NK-92 (cell line): ENCODE measurements at regions not wholly inside any gene's neighbourhood (a gene's known extent, or its start where the extent isn't known, plus 50 kb on each side); places are given as distances from the start of the nearest gene placed in this dataset.

Experiments
- DNase-seq: peaks from one replicate; lab custom pipeline; 2025; ENCODE audit not compliant: unreplicated experiment; lab: John Stamatoyannopoulos, UW

DNA sequence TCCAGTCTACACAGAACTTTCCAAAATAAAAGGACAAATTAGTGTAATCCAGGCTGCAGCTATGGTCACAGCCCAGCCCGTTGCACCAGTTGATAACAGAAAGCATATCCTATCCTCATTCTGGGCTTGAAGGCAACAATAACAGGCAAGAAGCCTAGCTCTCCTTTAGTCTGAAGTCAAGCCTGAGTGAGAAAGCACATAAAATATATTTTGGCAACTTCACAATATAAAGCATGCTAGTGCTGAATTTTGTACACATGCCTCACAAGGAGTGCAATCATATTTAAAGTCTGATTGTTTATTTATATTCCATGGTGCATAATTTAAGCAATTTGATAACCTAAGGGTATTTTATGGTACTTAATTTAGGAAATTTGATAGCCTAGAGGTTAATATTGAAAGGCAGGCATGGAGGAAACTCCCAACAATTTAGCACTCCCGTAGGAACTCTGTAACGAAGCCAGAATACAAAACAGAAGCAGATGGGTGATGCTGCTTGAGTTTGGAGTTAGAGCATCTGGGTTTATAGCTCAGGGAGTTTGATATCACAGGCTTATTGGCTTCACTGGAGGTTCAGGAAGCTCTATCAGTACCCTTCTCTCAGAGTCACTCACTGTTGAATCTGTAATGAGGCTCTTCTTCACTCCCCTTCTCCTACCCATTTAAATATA, 1199.1 kb upstream of the GYPC start:
- DNase-seq = no peak

DNA sequence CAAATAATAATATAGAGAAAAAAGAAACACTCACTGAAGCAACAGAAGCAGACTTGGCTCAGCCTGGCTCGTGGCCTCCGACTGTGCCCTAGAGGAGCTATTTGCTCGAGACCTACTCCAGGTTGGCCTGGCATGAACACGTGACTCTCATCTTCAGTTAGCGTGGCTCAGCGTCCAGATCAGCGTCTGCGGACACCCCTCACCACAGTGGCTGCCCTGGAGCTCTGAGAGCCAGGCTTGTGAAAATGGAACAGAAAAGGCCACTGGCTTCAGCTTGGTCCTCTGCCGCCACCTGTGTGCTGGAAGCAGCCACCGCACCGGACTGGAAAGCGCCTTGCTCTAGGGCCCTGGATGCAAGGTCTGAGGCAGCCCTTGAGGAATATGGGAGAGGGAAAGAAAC, 1184.0 kb upstream of the GYPC start:
- DNase-seq = no peak

DNA sequence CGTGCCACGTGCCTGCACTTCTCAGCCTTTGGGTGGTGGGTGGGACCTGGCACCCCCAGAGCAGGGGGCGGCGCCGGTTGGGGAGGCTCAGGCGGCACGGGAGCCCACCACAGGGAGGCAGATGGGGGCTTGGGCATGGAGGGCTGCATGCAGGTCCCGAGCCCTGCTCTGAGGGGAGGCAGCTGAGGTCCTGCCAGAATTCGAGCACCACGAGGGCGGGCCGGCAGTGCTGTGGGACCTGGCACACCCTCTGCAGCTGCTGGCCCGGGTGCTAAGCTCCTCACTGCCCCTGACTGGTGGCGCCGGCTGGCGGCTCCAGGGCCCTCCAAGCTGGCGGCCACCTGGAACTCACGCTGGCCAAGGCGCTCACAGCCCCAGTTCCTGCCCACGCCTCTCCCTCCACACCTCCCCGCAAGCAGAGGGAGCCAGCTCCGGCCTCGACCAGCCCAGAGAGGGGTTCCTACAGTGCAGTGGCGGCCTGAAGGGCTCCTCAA, 1176.8 kb upstream of the GYPC start:
- no peak for DNase-seq

DNA sequence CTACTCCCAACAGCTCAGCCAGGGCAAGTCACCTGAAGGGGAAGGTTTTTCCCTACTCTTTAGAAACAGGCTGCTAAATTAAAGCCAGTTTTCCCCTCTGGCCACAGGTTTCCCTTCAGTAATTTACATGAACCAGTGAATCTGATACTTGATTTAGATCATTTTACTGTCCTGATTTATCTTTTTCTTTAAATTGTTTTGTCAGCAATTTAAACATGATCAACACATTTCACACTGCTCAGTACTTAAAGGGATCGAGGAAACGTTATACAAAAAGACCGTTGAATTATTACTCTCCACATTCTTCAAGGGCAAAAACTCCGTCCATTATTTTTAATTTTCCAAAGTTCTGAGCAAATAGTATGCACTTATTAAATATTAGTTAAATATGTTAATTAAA, 1165.7 kb upstream of the GYPC start:
- DNase-seq = no peak

DNA sequence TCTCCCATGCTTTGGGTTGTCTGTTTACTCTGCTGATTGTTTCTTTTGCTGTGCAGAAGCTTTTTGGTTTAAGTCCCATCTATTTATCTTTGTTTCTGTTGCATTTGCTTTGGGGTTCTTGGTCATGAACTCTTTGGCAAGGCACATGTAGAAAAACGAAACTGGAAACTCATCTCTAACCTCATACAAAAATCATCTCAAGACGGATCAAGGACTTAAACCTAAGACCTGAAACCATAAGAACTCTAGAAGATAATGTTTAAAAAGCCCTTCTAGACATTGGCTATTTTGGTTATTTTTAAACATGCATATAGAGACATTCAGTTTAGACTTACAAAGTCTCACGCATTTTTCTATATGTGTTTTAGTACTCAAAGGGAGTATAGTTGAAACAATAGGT, 1164.3 kb upstream of the GYPC start:
- no peak for DNase-seq

DNA sequence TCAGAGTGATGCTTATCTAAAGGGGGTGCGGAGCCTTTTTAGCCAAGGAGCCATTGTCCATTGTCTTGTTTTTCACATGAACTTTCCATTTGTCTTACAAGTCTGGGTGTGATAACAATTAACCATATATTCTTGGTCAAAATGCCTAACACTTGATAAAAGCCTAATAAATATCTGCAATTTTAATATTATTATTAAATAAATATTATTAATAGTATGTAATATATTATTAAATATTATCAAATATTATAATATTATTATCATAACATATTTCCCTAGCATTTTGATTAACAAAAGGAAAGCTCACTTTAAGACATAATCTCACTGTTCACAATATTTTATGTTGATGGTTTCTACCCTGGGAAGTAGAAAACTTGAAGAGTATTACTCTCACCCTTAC, 1143.6 kb upstream of the GYPC start:
- DNase-seq = no peak

DNA sequence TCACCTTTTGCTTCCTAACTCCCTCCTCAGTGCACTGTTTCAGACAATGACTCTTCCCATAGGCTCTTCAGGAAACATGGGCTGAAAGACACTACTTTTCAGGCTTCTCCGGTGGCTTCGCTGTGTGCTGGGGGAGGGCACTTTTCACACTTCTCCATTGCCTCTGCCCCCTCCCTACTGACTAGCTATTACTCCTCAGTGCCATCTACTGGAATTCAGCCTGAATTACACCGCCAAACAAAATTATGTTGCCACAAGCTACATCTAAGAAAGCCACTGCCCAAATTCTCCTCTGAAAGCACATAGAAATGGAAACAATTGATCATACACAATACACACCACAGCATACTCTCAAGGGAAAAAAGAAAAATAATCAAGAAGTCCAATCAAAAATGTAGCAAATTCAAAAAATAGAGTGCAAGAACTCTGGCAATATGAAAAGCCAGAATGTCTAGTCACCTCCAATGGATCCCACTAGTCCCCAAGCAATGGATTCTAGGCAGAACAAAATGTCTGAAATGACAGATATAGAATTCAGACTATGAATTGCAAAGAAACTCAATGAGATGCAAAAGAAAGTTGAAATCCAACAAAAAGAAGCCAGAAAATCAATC, 1139.4 kb upstream of the GYPC start:
- no peak for DNase-seq

DNA sequence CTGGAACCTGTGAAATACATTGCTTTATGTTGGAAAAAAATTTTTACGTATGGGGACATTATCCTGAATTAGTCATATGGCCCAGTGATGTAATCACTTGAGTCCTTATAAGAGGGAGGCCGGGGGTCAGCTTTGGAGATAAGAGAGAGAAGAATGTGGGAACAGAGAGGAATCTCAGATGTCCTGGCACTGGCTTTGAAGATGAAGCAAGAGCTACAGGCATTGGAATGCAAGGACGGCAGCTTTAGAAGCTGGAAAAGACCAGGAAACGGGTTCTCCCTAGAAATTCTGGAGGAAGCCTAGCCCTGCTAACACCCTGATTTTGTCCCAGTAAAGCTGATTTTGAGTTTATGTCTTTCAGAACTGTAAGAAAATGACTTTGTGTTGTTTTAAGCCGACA, 1129.9 kb upstream of the GYPC start:
- DNase-seq = no peak

DNA sequence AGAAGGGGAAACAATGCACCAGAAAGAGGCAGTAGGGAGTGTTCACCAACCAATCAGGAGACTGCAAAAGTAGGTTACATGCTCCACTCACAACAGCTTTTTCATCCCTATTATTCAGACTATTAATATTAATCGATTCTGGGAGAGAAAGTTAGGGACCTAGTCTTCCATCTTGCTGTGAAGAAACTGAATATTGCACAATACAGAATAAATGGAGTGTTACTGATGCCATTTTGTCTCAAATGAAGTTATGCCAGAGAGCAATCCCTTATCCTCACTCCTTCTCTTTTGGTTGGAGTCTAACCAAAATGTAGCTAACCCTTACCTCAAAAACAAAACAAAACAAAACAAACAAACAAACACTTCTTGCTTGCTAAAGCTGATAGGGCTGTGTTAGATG, 1120.9 kb upstream of the GYPC start:
- no peak for DNase-seq

DNA sequence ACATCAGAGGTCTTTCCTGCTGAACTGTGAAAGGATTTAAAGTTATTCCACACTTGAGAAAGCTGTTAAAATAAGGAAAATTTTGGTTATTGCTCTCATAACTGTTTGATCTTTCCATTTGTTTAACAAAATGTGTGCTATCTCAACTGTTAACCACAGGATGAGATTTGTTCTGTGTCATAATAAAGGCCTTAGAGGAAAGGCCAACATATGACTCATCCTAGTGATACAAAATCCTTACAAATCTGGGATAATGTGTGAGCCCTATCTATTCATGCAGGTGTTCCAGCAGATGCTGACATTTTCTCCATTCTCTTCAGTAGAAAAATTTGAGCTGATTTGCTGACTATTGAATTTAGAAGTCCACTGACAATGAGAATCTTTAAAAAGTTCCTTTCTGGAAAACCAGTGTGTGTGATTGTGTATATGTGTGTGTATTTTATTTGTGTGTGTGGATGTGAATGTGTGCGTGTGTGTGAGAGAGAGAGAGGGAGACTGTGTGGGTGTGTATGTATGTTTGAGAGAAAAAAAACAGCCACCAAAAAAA, 1111.9 kb upstream of the GYPC start:
- DNase-seq = no peak

DNA sequence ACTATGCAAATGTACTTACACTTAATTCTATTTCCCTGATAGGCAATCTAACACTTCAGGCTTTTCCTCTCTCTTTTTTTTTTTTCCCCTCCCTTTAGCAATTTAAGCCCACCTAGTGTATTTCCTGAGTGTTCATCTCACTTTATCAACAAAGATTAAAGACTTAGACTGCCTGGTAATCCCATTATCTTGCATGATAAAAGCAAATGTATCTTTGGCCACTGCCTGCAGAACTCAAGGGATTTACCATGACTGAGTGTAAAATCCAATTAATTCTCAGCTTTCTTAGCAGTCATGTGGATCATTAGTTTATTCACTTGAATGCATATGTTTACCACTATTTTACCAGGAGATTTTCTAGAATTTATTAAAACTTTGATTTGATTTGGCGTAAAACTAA, 1102.2 kb upstream of the GYPC start:
- no peak for DNase-seq

DNA sequence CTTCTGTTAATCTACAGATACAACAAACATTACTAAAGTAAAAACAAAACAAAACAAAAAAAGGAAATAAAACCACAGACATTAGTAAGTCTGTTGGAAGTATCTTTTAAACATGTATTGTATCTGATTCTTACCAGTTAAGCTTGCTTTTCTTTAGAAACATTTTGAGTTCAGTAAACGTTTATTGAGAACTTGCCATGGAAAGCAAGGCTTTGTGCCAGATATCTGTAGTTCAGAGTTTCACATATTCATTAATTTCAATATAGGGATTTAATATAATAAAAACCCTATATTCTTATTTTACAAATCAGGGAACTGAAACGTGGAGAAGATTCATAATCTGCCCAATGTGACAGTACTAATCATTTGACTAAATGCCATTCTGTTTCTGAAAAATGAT, 1101.0 kb upstream of the GYPC start:
- DNase-seq = no peak

DNA sequence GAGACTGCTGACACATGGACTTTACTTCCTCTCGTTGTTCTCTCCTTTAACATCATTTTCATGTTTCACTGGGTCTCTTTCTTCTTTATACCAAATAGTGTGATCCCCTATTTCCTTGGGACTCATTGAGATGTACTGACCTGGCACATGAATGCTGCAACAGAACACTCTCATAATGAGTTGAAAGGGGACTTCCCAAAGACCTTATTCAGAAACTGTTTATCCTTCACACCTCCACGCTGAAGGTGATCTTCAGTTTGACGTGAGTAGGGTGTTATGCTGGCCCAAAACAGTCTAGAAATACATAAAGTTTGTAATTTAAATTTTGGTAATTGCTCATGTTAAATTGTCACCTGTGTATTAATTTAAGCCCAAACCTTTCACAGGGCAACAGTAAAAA, 1096.8 kb upstream of the GYPC start:
- no peak for DNase-seq

DNA sequence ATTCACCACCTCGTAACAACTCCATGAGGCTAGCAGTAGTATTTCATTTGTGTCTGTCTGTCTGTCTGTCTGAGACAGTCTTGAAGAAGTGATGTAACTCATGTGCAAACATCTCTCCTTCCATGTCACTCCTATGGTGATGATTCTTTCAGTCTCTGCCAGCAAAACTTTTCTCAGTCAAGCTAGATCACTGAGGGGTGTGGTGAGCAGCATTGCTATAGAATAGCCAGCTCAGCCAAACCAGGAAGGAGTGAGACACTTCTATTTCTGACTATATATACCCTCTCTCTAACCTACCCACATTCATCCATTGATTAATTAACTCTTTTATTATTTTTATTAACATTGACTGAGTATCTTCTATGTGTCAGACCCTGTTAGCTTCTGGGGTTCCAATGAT, 1095.1 kb upstream of the GYPC start:
- no peak for DNase-seq

DNA sequence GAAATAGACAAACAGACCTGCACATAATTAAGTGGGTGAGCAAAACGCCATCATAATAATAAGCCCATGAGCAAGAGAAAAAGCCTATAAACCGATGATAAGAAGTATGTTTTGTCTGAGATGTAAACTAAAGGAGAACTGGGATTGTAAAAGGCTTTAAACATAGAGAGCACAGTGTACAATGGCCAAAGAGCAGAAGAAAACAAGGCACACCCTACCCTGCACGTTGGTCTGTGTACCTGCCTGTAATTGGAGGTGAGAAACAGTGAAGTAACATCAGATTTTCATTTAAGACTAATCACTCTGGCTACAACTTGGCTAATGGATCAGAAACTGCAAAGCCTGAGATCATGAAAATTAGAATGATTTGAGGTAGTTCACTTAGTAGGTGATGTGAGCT, 1094.7 kb upstream of the GYPC start:
- no peak for DNase-seq

DNA sequence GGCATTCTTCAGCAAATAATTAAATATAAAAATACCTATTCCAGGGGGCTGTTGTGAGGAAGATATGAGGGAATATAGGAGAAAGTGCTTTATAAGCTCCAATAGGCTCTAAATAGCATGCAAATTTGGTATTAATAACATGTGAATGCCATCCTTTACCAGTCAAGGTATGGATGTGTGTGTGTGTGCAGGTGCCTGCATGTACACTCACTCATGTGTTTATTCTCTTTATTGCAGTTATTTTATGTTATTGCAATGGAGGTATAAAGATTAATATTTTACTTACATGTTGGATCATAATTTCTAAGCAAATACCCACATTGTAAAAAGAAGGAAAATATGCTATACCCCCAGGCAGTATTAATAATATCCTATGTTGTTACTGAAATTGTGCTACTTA, 1093.0 kb upstream of the GYPC start:
- DNase-seq = no peak

DNA sequence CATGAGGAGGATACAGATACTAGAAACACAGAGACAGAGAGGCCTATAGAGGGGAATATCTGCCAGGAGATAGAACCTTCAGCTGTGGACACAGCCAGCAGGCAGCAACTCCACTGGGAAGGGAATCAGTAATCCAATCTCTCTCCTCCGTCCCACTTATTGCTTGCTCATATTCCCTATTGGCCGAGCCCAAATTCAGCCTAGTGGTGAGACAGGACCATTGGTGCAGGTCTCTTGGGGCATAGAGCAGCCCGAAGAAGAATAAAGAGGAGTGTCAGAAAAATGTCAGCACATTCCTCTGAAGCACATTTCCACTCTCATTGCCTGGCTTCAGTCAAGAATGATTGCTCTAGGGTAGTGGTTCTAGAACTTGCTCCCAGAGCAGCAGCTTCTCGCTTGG, 1091.5 kb upstream of the GYPC start:
- no peak for DNase-seq

DNA sequence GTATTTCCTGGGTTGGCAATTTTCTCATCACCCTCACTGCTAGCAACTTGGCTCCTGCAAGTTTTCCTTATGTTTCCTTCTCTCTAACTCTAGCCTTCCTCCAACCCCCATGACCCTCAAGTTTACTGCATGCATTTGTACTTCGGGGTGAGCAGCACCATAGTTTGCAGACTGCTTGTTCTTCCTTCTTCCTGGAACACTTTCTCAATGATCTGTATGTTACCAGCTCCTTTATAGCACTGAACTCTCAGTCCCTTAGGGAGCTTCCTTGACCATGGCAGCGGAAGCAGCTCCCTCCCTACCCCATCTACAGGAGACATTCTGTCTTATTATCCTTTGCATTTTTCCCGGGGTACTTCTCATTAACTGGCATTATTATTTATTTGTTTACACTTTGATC, 1089.5 kb upstream of the GYPC start:
- no peak for DNase-seq

DNA sequence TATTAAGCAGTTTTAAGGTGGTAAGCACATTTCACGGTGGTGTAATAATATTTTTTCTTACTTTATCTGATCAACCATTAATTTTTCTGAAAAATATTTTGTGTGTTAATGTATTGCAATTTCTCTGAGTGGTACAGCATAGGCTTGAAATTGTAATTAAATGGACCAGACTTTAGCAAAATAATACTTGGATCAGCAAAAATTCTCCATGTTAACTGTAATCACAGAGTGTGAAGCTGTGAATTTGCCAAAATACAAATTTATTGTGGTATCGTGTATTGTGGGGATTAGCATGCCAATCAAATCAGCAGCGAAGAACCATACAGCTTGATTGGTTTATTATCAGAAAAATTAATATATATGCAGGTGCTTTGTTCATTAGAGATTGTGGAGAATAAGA, 1088.9 kb upstream of the GYPC start:
- DNase-seq = no peak

DNA sequence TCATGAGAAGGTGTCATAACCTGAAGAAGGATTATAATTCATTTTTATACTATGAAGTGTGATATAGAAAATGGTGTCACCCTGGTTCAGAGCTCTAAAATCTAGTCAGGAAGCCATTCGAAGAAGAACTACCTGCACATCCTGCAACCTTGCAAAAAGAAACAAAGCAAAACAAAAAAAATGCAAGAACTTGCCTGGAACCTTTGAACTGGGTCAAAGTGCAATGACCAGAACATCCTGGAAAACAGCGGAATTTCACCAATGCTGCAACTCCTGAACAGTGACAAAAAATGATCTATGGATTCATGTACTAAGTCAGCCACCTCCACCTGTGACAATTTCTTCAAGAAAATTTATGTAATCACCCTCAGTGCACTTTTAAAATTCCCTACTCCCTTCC, 1083.3 kb upstream of the GYPC start:
- DNase-seq = no peak

DNA sequence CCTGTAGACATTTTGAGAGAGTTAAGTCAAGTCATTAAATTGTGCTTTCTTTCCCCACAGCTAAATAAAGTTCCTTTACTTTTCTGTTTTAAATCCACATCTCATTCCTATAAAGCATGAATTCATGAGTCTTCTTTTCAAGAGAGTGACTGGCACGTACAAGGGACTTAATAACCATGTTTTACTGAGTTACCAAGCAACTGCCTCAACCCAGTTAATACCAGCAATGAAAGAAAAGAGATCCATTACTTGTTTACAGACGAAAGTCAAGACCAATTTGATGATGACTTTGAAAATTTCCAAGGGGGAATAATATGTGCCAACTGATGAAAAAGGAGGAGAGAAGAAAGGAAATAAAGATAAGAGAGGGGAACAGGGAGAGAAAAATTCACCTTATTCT, 1082.5 kb upstream of the GYPC start:
- DNase-seq = no peak

DNA sequence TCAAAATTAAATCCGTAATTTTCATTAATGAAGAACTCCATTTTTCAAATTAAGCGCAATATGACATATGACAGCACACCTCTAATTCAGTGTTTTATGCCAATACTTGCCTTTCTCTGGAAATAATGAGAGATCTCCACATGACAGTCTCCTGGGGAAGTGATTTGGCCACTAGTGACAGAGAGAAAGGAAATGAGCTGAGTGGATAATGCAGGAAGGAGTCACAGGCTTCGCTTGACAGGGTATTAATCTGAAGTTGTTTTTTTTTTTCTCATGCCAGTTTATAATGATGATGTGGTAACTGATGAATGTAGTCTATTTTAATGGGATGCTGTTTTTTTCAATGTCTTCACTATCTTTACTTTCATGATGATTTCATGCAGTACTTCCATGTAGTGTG, 1079.4 kb upstream of the GYPC start:
- DNase-seq = no peak

DNA sequence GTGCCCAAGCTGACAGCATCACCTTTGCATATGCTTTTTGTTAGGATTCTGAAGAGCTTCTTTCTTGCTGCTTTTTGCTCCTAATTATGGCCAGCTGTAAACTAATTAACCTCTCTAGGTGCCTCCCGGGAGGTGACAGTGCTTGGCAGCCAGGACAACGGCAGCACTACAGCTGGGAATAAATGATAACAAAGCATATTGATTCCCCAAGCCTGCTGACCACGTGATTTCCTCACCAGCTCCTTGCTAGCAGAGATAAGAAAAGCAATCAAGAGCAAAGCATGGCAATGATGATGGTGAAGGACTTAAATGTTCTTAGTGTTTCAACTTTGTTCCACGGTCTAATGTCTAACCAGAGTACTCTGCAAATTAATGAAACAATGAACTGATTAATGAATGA, 1074.4 kb upstream of the GYPC start:
- no peak for DNase-seq
